NCI-H2029 treated with DMSO at 0.1 percent for 48 hours (cell line): ENCODE measurements at regions not wholly inside any gene's neighbourhood (a gene's known extent, or its start where the extent isn't known, plus 50 kb on each side); places are given as distances from the start of the nearest gene placed in this dataset.

Experiments used
- DNase-seq: peaks from one replicate; lab custom pipeline; 2025; lab: John Stamatoyannopoulos, UW

- DNase-seq = no peak
Measured at GRCh38 chr16:51321251-51321650, 170.2 kb upstream of the SALL1 start.

GRCh38 chr16:51317575-51317974, 166.5 kb upstream of the SALL1 start:
- no peak for DNase-seq

DNA sequence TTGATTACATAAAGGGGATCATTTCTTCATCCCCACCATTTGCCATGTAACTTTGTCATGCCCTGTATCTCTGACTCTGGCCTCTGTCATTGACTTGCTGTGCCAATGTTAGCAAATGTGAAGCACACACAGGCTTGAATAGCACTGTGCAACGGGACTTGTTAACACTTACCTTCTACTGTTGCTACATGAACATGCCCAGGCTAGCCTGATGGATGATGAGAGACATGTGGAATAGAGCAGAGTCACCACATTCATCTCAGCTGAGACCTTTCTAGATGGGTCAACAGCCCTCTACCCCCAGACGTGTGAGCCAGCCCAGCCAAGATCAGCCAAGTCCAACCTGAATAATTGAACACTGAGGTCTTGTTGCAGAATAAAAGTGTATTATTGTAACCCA, 162.1 kb upstream of the SALL1 start:
- no peak for DNase-seq

- no peak for DNase-seq
Measured at GRCh38 chr16:51312363-51313150, 161.5 kb upstream of the SALL1 start.

- no peak for DNase-seq
Measured at GRCh38 chr16:51310159-51310558, 159.1 kb upstream of the SALL1 start.

GRCh38 chr16:51306886-51307595, 156.0 kb upstream of the SALL1 start:
- no peak for DNase-seq

GRCh38 chr16:51306116-51306515, 155.0 kb upstream of the SALL1 start:
- DNase-seq = no peak

DNA sequence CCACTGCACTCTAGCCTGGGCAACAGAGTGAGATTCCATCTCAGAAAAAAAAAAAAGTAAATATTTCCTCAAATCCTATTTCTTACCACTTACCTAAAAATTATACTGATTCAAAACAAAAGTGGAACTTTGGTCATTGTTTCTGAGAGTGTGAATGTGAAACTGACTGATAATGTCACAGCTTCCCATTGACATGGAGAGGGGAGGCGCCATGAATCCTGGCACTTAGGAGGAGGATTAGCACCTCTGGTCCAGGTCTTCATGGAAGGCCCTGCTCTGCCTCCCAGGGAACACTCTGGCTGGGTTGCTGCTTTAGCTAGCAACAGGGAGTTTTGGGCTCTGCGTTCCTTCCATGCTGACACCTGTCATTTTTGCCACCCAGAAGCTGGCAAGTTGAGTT, 154.3 kb upstream of the SALL1 start:
- DNase-seq = no peak

DNA sequence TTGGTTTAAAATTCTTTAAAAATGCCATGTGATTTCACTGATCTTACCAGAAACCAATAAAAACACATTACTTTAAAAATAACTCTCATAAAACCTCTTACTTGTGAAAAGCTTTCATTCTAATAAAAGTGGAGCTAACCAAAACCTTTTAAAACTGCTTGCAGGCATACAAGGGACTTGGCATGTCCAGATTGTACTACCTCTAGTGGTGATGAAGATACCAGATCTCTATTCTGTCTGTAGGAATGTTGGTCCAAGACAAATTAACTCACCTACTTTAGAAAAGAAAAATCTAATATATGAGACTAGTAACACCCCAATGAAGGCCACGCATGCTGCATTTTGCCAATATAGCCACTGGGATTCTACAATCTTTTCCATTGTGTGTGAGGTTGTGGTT, 151.0 kb upstream of the SALL1 start:
- no peak for DNase-seq

DNA sequence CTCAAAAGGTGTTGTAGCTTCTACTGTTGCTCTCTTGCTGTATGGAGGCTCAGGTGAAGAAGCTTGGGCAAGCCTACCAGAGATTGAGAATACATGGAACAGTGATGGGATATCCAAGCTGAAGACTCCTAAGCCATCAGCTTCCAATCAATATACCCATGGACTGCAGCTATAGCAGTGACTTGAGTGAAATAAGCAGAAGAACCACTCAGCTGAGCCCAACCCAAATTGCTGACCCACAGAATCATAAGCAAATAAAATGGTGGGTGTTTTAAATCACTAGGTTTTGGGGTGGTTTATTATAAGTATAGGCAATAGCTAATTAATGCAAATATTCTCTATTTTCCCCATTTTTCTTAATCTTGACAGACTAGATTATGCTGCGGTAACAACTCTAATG, 147.7 kb upstream of the SALL1 start:
- DNase-seq = no peak

DNA sequence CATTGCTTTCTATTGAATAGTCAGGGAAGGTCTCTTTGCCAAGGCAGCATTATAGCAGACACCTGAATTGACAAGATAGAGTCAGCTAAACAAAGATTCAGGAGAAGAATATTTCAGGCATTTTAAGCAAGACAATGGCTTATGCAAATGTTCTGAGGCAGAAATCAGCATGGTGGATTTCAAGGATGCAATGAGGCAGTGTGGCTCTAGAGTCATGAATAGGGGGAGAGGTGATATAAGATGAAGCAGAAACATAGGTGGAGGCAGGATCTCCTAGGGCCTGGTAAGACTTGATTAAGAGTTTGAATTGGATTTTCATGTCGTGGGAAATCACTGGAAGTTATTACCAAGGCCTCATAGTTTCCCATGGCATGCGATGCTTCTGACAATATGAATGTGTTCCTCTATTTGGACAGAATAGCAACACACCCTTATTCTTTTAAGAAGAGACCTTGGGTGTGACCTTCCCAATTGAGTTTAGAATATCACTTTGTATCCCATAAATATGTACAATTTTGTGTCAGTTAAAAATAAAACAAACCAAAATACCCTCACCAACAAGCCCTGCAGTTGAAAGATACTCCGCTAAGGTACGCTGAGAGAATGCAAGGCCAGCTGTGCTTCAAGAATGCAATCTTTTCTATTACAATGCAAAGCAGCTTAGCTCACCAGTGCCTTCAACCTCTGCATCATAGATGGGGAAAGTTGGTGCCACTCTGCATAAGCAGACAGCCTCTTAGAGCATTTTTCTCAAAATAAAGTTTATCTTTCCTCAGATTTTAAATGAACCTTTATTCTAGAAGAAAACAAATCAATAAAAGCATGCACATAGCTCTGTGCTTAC, 139.6 kb upstream of the SALL1 start:
- no peak for DNase-seq

- no peak for DNase-seq
Measured at GRCh38 chr16:51289336-51289735, 138.3 kb upstream of the SALL1 start.

DNA sequence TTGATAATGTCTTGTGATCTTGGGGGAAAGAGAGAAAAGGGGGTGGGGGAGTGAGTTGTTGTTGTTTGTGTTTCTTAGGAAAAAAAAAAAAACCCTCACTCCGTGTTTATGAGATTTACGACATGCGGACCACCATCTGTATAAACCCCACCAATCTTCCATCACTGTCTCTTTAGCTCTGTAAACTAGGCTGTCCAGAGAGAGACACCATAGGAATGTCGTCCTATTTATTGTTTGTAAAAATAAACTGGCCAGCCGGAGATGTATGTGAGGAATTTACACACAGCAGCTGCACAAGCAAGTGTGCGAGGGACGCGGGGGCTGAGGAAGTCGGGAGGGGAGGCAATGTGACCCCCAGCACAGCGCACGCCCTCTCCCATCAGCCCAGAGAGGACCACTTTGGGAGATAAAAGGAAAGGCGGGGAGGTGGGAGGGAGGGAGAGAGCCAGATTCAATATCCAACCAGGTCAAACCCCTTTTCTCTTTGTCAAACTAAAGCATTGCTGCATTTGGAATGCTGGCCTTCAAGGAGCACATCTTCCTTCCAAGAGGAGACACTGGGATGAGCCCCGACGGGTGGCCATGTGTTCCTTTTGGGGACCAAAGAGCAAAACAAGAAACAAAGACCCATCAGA, 136.2 kb upstream of the SALL1 start:
- DNase-seq = no peak

DNA sequence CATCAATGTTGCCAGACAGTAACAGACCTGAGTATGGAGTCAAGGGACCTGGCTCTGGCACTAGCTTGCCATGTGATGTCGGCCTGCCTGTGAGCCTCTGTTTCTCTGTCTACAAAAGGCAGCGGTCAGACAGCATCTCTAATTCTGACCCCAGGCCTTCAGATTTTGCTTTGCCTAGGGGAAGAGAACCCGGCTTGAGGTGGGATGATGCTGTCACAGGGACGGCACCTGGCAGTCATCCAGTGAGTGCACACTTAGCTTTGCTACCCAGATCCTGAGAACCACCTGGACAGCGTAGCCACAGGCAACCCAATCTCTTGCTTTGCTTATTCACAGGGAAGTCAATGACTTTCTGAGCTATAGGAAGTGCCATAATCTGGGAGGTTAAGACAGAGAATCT, 135.2 kb upstream of the SALL1 start:
- DNase-seq = no peak

DNA sequence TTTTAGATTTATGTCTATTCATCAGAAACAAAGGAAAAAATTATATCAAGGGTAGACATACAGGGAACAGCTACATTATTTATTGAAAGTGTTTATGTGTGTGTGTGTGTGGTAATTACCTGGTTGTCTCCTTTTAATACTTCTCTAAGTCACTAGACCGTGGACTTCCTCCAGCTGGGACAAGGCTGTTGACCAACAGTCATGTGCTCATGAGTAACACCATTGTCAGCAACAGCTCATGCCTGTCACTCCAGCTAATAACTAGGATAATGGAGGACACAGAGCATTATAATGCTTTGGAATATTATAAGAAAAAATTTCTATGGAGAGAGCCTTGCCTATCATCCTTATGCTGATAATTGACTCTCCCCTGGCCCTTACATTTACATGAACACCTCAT, 125.3 kb upstream of the SALL1 start:
- DNase-seq = no peak

GRCh38 chr16:51272420-51272819, 121.3 kb upstream of the SALL1 start:
- no peak for DNase-seq

DNA sequence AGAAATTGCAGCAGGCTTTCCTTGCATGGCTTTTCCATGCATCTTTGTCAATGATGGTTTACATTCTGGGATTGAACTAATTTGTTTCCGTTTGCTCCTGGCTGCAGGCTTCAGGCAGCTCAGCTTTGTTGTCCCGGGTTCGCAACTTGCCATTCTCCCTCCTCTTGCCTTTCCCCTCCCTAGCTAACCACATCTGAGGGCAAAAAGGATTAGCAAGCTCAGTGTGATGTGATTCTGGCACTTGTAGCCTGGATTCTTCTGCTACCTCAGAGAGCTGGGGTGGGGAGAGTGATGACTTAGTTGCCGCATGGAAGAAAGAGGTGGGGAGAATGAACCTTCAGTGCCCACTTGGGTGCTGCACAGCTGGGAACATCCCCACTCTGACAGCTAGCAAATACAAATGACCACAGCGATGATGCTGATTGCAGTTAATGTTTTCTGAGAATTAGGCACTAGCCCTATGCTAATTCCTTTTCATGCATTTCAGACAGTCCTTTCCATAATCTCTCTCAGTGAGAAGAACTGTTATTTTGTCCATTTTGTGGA, 120.2 kb upstream of the SALL1 start:
- no peak for DNase-seq

- no peak for DNase-seq
Measured at GRCh38 chr16:51268237-51268636, 117.2 kb upstream of the SALL1 start.

DNA sequence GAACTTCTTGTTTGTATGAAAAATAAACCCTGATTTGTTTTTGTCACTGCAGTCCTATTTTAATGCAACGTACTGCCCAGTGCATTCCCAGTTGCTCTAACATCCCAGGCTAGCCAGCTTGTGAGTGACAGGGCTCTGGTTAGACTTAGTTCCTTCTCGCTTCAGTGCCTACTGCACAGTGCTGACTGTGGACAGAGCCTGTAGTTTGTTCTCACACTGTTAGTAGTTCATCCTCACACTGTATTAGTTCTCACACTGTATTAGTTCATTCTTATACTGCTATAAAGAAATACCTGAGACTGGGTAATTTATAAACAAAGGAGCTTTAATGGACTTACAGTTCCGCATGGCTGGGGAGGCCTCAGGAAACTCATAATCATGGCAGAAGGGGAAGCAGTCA, 116.6 kb upstream of the SALL1 start:
- no peak for DNase-seq

DNA sequence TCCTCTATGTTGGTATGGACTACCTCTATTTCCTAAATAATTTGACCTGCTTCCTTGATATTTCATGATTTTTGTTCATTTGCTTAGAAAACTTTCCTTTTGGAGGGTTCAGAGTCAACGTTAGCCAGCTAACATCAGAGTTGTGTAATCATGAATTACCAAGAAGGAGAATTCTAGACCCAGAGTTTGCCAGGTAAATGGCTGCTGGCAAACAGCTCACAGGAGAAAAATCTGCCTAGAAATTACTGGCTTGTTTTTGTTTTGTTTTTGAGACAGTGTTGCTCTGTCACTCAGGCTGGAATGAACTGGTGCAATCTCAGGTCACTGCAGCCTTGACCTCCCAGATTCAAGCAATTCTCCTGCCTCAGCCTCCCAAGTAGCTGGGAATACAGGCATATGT, 111.4 kb upstream of the SALL1 start:
- no peak for DNase-seq

GRCh38 chr16:51261919-51262318, 110.8 kb upstream of the SALL1 start:
- no peak for DNase-seq

GRCh38 chr16:51255349-51255972, 104.4 kb upstream of the SALL1 start:
- DNase-seq = no peak
